ENCODE measurements at regions not wholly inside any gene's neighbourhood (a gene's known extent, or its start where the extent isn't known, plus 50 kb on each side); places are given as distances from the start of the nearest gene placed in this dataset.

DNA sequence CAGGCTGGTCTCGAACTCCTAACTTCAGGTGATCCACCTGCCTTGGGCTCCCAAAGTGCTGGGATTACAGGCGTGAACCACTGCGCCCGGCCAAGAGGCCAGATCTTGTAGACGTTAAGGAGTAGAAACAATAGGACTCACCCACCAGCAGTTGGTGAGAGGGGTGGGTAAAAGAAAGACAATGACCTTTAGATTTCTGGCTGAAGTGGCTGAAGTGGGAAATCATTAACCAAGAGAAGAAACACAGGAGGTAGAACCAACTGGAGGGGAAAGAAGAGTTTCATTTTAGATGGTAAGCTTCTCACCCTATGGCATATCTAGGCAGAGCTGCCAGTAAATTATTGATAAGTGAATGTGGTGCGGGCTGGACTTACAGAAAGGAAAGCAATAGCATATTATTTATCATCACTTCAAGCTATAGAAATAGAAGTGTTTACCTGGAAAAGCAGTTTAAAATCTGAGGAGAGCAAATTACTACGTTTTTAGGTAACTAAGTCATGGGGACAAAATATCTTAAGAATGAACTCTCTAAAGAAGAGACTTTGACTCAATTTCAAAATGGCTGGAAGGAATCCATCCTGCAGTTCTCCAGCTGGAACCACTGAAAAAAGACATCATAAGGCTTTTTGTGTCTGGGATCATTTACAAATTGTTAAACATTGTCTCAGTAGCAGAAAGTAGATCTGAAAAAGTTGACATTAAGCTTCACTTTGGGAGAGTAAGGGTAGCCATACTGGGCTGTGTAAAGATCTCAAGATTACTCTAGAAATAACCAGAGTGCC lies 109.6 kb downstream of the ALDH8A1 start:
- ChIA-PET CTCF (no interaction called here), POLR2A (no interaction called here)
- intact Hi-C loops (cut with micrococcal nuclease; ENCODE audit: unreplicated experiment), result no loop called here
- peak in 1 of 2 experiments; percentile 5 for DNase-seq
- TF ChIP-seq, protein P1, sequence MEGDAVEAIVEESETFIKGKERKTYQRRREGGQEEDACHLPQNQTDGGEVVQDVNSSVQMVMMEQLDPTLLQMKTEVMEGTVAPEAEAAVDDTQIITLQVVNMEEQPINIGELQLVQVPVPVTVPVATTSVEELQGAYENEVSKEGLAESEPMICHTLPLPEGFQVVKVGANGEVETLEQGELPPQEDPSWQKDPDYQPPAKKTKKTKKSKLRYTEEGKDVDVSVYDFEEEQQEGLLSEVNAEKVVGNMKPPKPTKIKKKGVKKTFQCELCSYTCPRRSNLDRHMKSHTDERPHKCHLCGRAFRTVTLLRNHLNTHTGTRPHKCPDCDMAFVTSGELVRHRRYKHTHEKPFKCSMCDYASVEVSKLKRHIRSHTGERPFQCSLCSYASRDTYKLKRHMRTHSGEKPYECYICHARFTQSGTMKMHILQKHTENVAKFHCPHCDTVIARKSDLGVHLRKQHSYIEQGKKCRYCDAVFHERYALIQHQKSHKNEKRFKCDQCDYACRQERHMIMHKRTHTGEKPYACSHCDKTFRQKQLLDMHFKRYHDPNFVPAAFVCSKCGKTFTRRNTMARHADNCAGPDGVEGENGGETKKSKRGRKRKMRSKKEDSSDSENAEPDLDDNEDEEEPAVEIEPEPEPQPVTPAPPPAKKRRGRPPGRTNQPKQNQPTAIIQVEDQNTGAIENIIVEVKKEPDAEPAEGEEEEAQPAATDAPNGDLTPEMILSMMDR (IDR thresholded peaks at IDR 0.05; ENCODE audit: insufficient read depth in 1 of 2, low read depth in 1 of 2, low read length in 1 of 2, severe bottlenecking in 1 of 2, unreplicated experiment in 1 of 2), result no peak
- H3K9me3 ChIP-seq, result no peaks in the 10 kb centered on the region
- H3K27me3 ChIP-seq (replicated peaks; ENCODE audit: control insufficient read depth, insufficient read depth, low read length), result no peaks in the 10 kb centered on the region
- H3K9me3 Mint-ChIP-seq (ENCODE audit: unreplicated experiment), result no peaks in the 10 kb centered on the region
- H3K4me3 ChIP-seq (ENCODE audit: low read depth, low read length), result no peak overlapping the region
- no peak overlapping the region for H3K4me3 Mint-ChIP-seq (ENCODE audit: unreplicated experiment)
- H3K4me1 Mint-ChIP-seq (ENCODE audit: low read depth, unreplicated experiment), result peaks cover 20% of the 10 kb centered on the region
- BruUV-seq (replicated peaks), result no TSS peak
- no peak overlapping the region for H3K27ac Mint-ChIP-seq (ENCODE audit: unreplicated experiment)
- no peaks in the 10 kb centered on the region for H3K27me3 Mint-ChIP-seq (ENCODE audit: insufficient read depth, unreplicated experiment)
- H3K4me1 ChIP-seq, result peaks cover 16% of the 10 kb centered on the region
- H3K36me3 Mint-ChIP-seq (ENCODE audit: insufficient read depth, unreplicated experiment), result no peaks in the 10 kb centered on the region
- H3K36me3 ChIP-seq (ENCODE audit: control insufficient read depth, insufficient read depth, low read length), result no peaks in the 10 kb centered on the region

DNA sequence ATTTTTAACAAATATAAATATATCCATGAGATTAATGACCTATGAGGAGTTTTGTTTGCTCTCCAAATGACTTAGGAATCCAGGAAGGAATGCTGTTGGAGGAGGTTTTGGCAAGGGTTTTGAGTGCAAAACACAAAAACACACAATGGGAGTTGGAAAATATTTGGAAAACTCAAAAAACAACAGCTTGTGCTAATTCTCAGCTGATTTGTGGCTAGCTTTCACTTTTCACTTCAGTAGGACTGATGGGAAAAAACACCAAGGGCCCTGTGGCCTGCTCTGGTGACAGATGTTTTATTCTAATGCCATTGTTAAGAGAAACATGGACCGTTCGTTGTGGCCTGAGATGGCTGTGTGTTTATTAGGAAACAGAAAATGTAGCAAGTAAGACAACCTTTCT lies 113.9 kb downstream of the ALDH8A1 start:
- Mint-ChIP-seq H3K27ac (ENCODE audit: unreplicated experiment) (no peak overlapping the region), H3K27me3 (ENCODE audit: insufficient read depth, unreplicated experiment) (no peaks in the 10 kb centered on the region), H3K4me3 (ENCODE audit: unreplicated experiment) (no peak overlapping the region), H3K36me3 (ENCODE audit: insufficient read depth, unreplicated experiment) (no peaks in the 10 kb centered on the region), H3K9me3 (ENCODE audit: unreplicated experiment) (no peaks in the 10 kb centered on the region), H3K4me1 (ENCODE audit: low read depth, unreplicated experiment) (peaks cover 20% of the 10 kb centered on the region)
- Histone ChIP-seq H3K27me3 (replicated peaks; ENCODE audit: control insufficient read depth, insufficient read depth, low read length) (no peaks in the 10 kb centered on the region), H3K4me1 (peaks cover 16% of the 10 kb centered on the region), H3K4me3 (ENCODE audit: low read depth, low read length) (no peak overlapping the region), H3K9me3 (no peaks in the 10 kb centered on the region), H3K36me3 (ENCODE audit: control insufficient read depth, insufficient read depth, low read length) (no peaks in the 10 kb centered on the region)
- ChIA-PET POLR2A (no interaction called here), CTCF (no interaction called here)
- BruUV-seq (replicated peaks), result no TSS peak
- DNase-seq, result no peak
- intact Hi-C loops (cut with micrococcal nuclease; ENCODE audit: unreplicated experiment), result no loop called here
- TF ChIP-seq, protein P1 (IDR thresholded peaks at IDR 0.05; ENCODE audit: insufficient read depth in 1 of 2, low read depth in 1 of 2, low read length in 1 of 2, severe bottlenecking in 1 of 2, unreplicated experiment in 1 of 2), result no peak

DNA sequence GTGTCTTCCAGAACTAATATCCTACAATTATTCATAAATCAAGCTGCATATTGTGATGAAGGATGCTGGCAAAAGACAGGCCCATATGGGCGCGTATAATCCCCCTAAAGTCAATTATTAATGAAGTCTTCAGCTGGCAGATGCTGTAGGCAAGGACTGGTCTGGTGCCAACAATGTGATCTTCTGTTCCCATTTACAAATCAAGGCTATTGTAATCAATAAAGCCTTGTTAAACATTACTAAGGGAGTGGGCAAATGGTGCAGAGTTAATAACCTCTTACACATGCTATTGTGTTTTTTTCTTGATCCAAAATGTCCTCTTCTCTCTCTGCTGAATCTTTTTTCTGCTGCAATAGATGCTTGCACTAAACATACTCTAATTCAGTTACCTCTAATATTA lies 119.0 kb downstream of the ALDH8A1 start:
- Mint-ChIP-seq H3K9me3 (ENCODE audit: unreplicated experiment) (peaks cover 9% of the 10 kb centered on the region), H3K27me3 (ENCODE audit: insufficient read depth, unreplicated experiment) (no peaks in the 10 kb centered on the region), H3K36me3 (ENCODE audit: insufficient read depth, unreplicated experiment) (no peaks in the 10 kb centered on the region), H3K4me3 (ENCODE audit: unreplicated experiment) (no peak overlapping the region), H3K27ac (ENCODE audit: unreplicated experiment) (no peak overlapping the region), H3K4me1 (ENCODE audit: low read depth, unreplicated experiment) (no peaks in the 10 kb centered on the region)
- no TSS peak for BruUV-seq (replicated peaks)
- ChIA-PET POLR2A (no interaction called here), CTCF (no interaction called here)
- H3K4me3 ChIP-seq (ENCODE audit: low read depth, low read length), result no peak overlapping the region
- TF ChIP-seq, protein P1 (IDR thresholded peaks at IDR 0.05; ENCODE audit: insufficient read depth in 1 of 2, low read depth in 1 of 2, low read length in 1 of 2, severe bottlenecking in 1 of 2, unreplicated experiment in 1 of 2), result no peak
- no peaks in the 10 kb centered on the region for H3K27me3 ChIP-seq (replicated peaks; ENCODE audit: control insufficient read depth, insufficient read depth, low read length)
- no peaks in the 10 kb centered on the region for H3K9me3 ChIP-seq
- no peak for DNase-seq
- H3K36me3 ChIP-seq (ENCODE audit: control insufficient read depth, insufficient read depth, low read length), result no peaks in the 10 kb centered on the region
- peaks cover 3% of the 10 kb centered on the region; the same call in 1 of the 2 replicates for H3K4me1 ChIP-seq
- intact Hi-C loops (cut with micrococcal nuclease; ENCODE audit: unreplicated experiment), result no loop called here

All from Caco-2 (cell line).